ENCODE measurements at regions not wholly inside any gene's neighbourhood (a gene's known extent, or its start where the extent isn't known, plus 50 kb on each side); places are given as distances from the start of the nearest gene placed in this dataset.

DNA sequence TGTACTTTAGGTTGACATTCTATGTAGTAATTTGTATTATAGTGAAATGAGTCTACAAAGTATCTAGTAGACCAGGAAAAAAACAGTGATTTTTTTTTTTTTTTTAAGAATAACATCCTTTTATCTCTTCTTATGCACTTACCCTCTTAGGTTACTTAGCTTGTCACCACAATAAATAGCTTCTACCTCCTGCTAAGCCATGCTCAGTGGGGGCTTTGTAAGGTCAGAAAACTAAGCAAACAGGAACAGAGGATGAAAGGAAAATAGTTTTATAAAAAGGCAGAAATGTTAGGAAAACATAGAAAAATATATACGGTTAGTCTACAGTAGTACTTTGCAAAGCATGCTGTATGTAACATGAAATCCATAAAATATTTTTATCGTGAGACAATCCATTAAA, 385.3 kb upstream of the ATXN7L3B start:
- TF ChIP-seq, protein P1, sequence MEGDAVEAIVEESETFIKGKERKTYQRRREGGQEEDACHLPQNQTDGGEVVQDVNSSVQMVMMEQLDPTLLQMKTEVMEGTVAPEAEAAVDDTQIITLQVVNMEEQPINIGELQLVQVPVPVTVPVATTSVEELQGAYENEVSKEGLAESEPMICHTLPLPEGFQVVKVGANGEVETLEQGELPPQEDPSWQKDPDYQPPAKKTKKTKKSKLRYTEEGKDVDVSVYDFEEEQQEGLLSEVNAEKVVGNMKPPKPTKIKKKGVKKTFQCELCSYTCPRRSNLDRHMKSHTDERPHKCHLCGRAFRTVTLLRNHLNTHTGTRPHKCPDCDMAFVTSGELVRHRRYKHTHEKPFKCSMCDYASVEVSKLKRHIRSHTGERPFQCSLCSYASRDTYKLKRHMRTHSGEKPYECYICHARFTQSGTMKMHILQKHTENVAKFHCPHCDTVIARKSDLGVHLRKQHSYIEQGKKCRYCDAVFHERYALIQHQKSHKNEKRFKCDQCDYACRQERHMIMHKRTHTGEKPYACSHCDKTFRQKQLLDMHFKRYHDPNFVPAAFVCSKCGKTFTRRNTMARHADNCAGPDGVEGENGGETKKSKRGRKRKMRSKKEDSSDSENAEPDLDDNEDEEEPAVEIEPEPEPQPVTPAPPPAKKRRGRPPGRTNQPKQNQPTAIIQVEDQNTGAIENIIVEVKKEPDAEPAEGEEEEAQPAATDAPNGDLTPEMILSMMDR (IDR thresholded peaks at IDR 0.05), result no peak
- no peak for TF ChIP-seq POLR2A (IDR thresholded peaks at IDR 0.05)
